Effector memory CD4-positive, alpha-beta T cell (primary cell): ENCODE measurements at regions not wholly inside any gene's neighbourhood (a gene's known extent, or its start where the extent isn't known, plus 50 kb on each side); places are given as distances from the start of the nearest gene placed in this dataset.

ENCODE experiments used
- DNase-seq, 3 donors: peaks; one replicate each; pipeline ENCODE4 v3.0.0-alpha.2; 2020
- H3K27ac ChIP-seq: 2 replicates; pipeline ENCODE4 v1.7.0; 2013; ENCODE audit warnings: mild to moderate bottlenecking, low read length, moderate library complexity; ENCODE audit not compliant: insufficient read depth, poor library complexity, severe bottlenecking
- H3K27me3 ChIP-seq: replicated peaks from 2 replicates; pipeline ENCODE4 v1.7.0; 2013; ENCODE audit warnings: mild to moderate bottlenecking, low read length; ENCODE audit not compliant: insufficient read depth, control insufficient read depth, poor library complexity, severe bottlenecking
- H3K36me3 ChIP-seq: 2 replicates; pipeline ENCODE4 v1.7.0; 2013; ENCODE audit warnings: mild to moderate bottlenecking, low read length, moderate library complexity; ENCODE audit not compliant: control insufficient read depth, insufficient read depth
- H3K4me1 ChIP-seq: 2 replicates; pipeline ENCODE4 v1.7.0; 2013; ENCODE audit warnings: low read length, mild to moderate bottlenecking; ENCODE audit not compliant: control insufficient read depth, insufficient read depth, poor library complexity, severe bottlenecking
- H3K4me3 ChIP-seq: 2 replicates; pipeline ENCODE4 v1.7.0; 2013; ENCODE audit warnings: low read length, low read depth, mild to moderate bottlenecking; ENCODE audit not compliant: insufficient read depth, poor library complexity, severe bottlenecking
- H3K9me3 ChIP-seq: 2 replicates; pipeline ENCODE4 v1.7.0; 2013; ENCODE audit warnings: mild to moderate bottlenecking, low read length, moderate library complexity; ENCODE audit not compliant: control insufficient read depth

- Histone ChIP-seq H3K27me3 (no peaks in the 10 kb centered on the region), H3K36me3 (no peaks in the 10 kb centered on the region), H3K4me1 (no peaks in the 10 kb centered on the region), H3K27ac (no peak overlapping the region), H3K9me3 (no peaks in the 10 kb centered on the region), H3K4me3 (no peak overlapping the region)
- DNase-seq = no peak
Measured at GRCh38 chr5:24904981-24905517, 260.3 kb upstream of the CDH10 start.

DNA sequence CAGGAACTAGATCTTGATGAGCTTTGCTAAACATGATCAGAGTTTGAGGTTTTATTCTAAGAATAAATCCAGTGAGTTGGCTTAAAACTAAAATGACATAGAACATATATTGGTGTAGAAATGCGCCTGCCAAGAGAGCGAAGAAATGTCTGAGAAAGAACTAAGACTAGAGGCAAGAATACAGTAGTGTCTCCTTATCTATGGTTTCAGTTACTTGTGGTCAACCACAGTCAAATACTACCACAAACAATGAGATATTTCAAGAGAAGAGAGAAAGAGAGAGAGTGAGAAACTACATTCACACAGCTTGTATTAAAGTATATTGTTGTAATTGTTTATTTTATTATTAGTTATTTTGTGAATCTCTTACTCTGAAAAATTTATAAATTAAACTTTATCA lies 254.4 kb upstream of the CDH10 start:
- no peak overlapping the region for H3K4me3 ChIP-seq
- H3K36me3 ChIP-seq = no peaks in the 10 kb centered on the region
- no peaks in the 10 kb centered on the region for H3K9me3 ChIP-seq
- H3K27ac ChIP-seq = no peak overlapping the region
- no peaks in the 10 kb centered on the region for H3K4me1 ChIP-seq
- no peak for DNase-seq
- no peaks in the 10 kb centered on the region for H3K27me3 ChIP-seq

DNA sequence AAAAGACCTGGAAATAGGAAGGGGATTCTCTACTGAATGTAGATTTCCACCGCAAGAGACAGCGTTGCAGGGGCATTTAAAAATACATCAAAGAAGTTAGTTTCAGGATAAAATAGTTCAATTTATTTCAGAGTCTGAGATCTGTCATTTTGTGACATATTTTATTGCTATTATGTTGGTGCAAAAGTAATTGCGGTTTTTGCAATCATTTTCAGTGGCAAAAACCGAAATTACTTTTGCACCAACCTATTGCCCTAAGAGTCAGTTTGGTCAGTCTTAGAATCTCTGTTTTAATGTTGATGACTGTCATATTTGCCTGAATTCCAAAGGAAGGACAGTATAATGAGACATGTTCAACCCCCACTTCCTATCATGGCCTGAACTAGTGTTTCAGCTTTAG lies 219.5 kb upstream of the CDH10 start:
- H3K4me3 ChIP-seq = no peak overlapping the region
- DNase-seq = no peak
- H3K27me3 ChIP-seq = no peaks in the 10 kb centered on the region
- no peaks in the 10 kb centered on the region for H3K36me3 ChIP-seq
- no peak overlapping the region for H3K27ac ChIP-seq
- H3K9me3 ChIP-seq = no peaks in the 10 kb centered on the region
- no peaks in the 10 kb centered on the region for H3K4me1 ChIP-seq

GRCh38 chr5:24862117-24862516 lies 217.3 kb upstream of the CDH10 start:
- no peaks in the 10 kb centered on the region for H3K36me3 ChIP-seq
- no peaks in the 10 kb centered on the region for H3K9me3 ChIP-seq
- H3K27ac ChIP-seq = no peak overlapping the region
- no peaks in the 10 kb centered on the region for H3K4me1 ChIP-seq
- H3K4me3 ChIP-seq = no peak overlapping the region
- no peak for DNase-seq
- no peaks in the 10 kb centered on the region for H3K27me3 ChIP-seq

DNA sequence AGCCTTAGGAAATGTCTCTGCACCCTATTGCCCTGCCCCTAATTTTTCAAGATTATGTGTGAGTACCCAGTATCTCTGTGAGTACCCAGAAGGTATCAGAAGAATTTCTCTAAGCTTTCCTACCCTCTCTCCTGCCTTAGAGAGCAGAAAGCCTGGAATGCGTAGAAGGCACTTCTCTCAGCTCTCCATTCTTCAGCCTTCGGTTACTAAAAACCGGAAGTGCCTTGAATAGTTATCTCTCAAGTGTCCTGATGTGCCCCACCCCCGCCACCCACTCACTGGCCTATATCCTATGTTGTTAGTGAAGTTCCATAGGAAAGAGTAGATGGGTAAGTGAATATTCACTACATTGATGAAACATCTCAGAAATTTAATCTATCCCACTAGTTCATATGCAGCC lies 210.7 kb upstream of the CDH10 start:
- Histone ChIP-seq H3K27ac (no peak overlapping the region), H3K36me3 (no peaks in the 10 kb centered on the region), H3K27me3 (no peaks in the 10 kb centered on the region), H3K4me1 (no peaks in the 10 kb centered on the region), H3K9me3 (peaks cover 4% of the 10 kb centered on the region), H3K4me3 (no peak overlapping the region)
- DNase-seq = no peak

GRCh38 chr5:24854850-24855249 lies 210.1 kb upstream of the CDH10 start:
- no peaks in the 10 kb centered on the region for H3K27me3 ChIP-seq
- H3K4me3 ChIP-seq = no peak overlapping the region
- no peak for DNase-seq
- H3K4me1 ChIP-seq = no peaks in the 10 kb centered on the region
- H3K27ac ChIP-seq = no peak overlapping the region
- H3K36me3 ChIP-seq = no peaks in the 10 kb centered on the region
- peaks cover 4% of the 10 kb centered on the region for H3K9me3 ChIP-seq

GRCh38 chr5:24854350-24854749 lies 209.6 kb upstream of the CDH10 start:
- Histone ChIP-seq H3K36me3 (no peaks in the 10 kb centered on the region), H3K4me1 (no peaks in the 10 kb centered on the region), H3K27me3 (no peaks in the 10 kb centered on the region), H3K4me3 (no peak overlapping the region), H3K9me3 (peaks cover 4% of the 10 kb centered on the region), H3K27ac (no peak overlapping the region)
- no peak for DNase-seq

- H3K27ac ChIP-seq = no peak overlapping the region
- peaks cover 4% of the 10 kb centered on the region for H3K9me3 ChIP-seq
- no peak for DNase-seq
- H3K4me3 ChIP-seq = no peak overlapping the region
- no peaks in the 10 kb centered on the region for H3K27me3 ChIP-seq
- no peaks in the 10 kb centered on the region for H3K36me3 ChIP-seq
- H3K4me1 ChIP-seq = no peaks in the 10 kb centered on the region
Measured at GRCh38 chr5:24850926-24851486, 206.2 kb upstream of the CDH10 start.

DNA sequence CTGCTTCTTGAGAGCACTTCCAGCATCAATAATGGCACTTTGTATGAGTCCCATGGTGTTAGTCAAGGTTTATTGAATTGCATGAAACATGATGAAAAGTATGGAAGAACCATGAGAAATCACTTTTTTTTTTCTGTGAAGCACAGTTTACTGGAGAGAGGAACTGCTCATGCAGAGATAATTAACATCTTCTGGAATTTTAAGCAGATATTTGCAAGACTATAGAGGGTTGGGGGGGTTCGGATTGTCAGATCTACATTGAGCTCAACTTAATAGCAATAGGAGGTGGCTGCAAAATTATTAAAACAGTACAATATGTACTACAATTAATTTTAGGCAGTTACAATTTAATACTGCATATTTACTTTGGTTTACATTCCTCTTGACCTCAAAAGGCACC lies 204.4 kb upstream of the CDH10 start:
- no peaks in the 10 kb centered on the region for H3K27me3 ChIP-seq

DNA sequence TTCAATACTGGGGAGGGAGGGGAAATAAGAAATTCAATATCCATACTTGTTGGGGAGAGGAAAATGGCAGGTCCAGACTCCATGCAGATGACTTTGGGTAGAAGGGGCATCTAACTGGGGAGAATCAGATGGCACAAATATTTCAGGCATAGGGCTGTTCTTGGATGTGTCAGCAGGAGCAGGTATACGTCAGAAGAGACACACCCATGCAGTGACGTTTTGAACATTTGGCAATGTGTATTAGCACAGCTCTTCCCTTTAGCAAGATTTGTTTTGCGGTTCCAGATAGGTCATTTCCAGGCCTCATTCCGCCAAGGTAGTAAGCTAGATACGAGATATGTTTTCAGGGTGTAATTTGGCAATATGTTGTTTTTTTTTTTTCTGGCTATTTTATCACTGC lies 187.2 kb upstream of the CDH10 start:
- no peak for DNase-seq

More for the DNA sequence above, 204.4 kb upstream of the CDH10 start:
- Histone ChIP-seq H3K36me3 (no peaks in the 10 kb centered on the region), H3K4me1 (no peaks in the 10 kb centered on the region), H3K4me3 (no peak overlapping the region), H3K9me3 (peaks cover 4% of the 10 kb centered on the region), H3K27ac (no peak overlapping the region)
- no peak for DNase-seq

More for the DNA sequence above, 187.2 kb upstream of the CDH10 start:
- Histone ChIP-seq H3K27ac (no peak overlapping the region), H3K4me3 (no peak overlapping the region), H3K9me3 (no peaks in the 10 kb centered on the region), H3K27me3 (no peaks in the 10 kb centered on the region), H3K36me3 (no peaks in the 10 kb centered on the region), H3K4me1 (no peaks in the 10 kb centered on the region)
